ENCODE measurements at regions not wholly inside any gene's neighbourhood (a gene's known extent, or its start where the extent isn't known, plus 50 kb on each side); places are given as distances from the start of the nearest gene placed in this dataset.

DNA sequence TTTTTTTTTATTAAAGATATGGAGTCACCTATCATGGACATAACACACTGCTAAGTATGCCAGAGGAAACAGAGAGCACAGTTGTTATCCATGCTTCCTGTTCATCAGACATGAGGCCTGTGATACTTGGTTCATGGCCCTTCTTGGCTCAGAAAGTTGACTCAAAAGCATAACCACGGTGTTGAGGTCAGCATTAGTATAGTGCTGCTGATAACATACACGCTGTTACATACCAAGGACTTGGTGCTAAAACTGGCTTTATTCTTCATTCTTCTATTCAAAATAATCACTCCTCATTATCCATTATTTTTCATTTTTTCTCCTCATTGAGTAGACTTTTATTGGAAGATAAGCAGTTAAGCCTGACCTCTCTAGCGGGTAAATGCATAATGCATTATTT is 464.1 kb downstream of the ADGRL2 start:
- ChIA-PET CTCF (no interaction called here), POLR2A (no interaction called here)
- Histone ChIP-seq H3K36me3 (ENCODE audit: control insufficient read depth in 2 of 2, extremely low read depth in 1 of 2, insufficient read depth in 1 of 2, low read length in 1 of 2) (no peaks in the 10 kb centered on the region), H3K4me1 (ENCODE audit: control insufficient read depth in 1 of 2, extremely low read depth in 1 of 2, insufficient read depth in 2 of 2, low read length in 2 of 2) (no peaks in the 10 kb centered on the region), H3K4me3 (ENCODE audit: control insufficient read depth in 1 of 2, extremely low read depth in 1 of 2, low read length in 1 of 2) (no peak overlapping the region), H3K27me3 (replicated peaks in 1 of 2; ENCODE audit: control insufficient read depth in 2 of 2, extremely low read depth in 1 of 2, insufficient read depth in 2 of 2, low read length in 1 of 2) (no peaks in the 10 kb centered on the region), H3K9me3 (no peaks in the 10 kb centered on the region), H3K27ac (ENCODE audit: low read length) (no peak overlapping the region)
- no peak for ATAC-seq (replicated peaks in 1 of 4)
- Mint-ChIP-seq H3K36me3 (no peaks in the 10 kb centered on the region), H3K27ac (no peak overlapping the region), H3K4me1 (no peaks in the 10 kb centered on the region), H3K27me3 (no peaks in the 10 kb centered on the region), H3K9me3 (no peaks in the 10 kb centered on the region), H3K4me3 (no peak overlapping the region)
- no peak for DNase-seq
- WGBS (ENCODE audit: insufficient coverage), result no CpG with 5 or more reads among the region's 3 CpGs

GRCh38 chr1:82263396-82263795 is 462.7 kb downstream of the ADGRL2 start:
- Mint-ChIP-seq H3K36me3 (no peaks in the 10 kb centered on the region), H3K4me3 (no peak overlapping the region), H3K27ac (no peak overlapping the region), H3K27me3 (no peaks in the 10 kb centered on the region), H3K4me1 (no peaks in the 10 kb centered on the region), H3K9me3 (peaks cover 0 to under 1% (median 0%) of the 10 kb centered on the region in 3 donors)
- Histone ChIP-seq H3K4me3 (ENCODE audit: control insufficient read depth in 1 of 2, extremely low read depth in 1 of 2, low read length in 1 of 2) (no peak overlapping the region), H3K27me3 (replicated peaks in 1 of 2; ENCODE audit: control insufficient read depth in 2 of 2, extremely low read depth in 1 of 2, insufficient read depth in 2 of 2, low read length in 1 of 2) (no peaks in the 10 kb centered on the region), H3K4me1 (ENCODE audit: control insufficient read depth in 1 of 2, extremely low read depth in 1 of 2, insufficient read depth in 2 of 2, low read length in 2 of 2) (no peaks in the 10 kb centered on the region), H3K9me3 (no peaks in the 10 kb centered on the region), H3K27ac (ENCODE audit: low read length) (no peak overlapping the region), H3K36me3 (ENCODE audit: control insufficient read depth in 2 of 2, extremely low read depth in 1 of 2, insufficient read depth in 1 of 2, low read length in 1 of 2) (no peaks in the 10 kb centered on the region)
- no peak for DNase-seq
- CTCF ChIA-PET, result no interaction called here
- POLR2A ChIA-PET, result no interaction called here
- no peak for ATAC-seq (replicated peaks in 1 of 4)
- no CpG with 5 or more reads among the region's 1 CpG for WGBS (ENCODE audit: insufficient coverage)

GRCh38 chr1:82260666-82261065 is 459.9 kb downstream of the ADGRL2 start:
- no peaks in the 10 kb centered on the region for H3K4me1 Mint-ChIP-seq
- H3K27me3 ChIP-seq (replicated peaks in 1 of 2; ENCODE audit: control insufficient read depth in 2 of 2, extremely low read depth in 1 of 2, insufficient read depth in 2 of 2, low read length in 1 of 2), result no peaks in the 10 kb centered on the region
- CTCF ChIA-PET, result no interaction called here
- DNase-seq (no peak), ATAC-seq (replicated peaks in 1 of 4) (no peak)
- no peak overlapping the region for H3K27ac Mint-ChIP-seq
- no peaks in the 10 kb centered on the region for H3K27me3 Mint-ChIP-seq
- H3K9me3 Mint-ChIP-seq, result peaks cover 0 to 4% (median 0%) of the 10 kb centered on the region in 3 donors
- POLR2A ChIA-PET, result no interaction called here
- H3K4me1 ChIP-seq (ENCODE audit: control insufficient read depth in 1 of 2, extremely low read depth in 1 of 2, insufficient read depth in 2 of 2, low read length in 2 of 2), result no peaks in the 10 kb centered on the region
- H3K36me3 Mint-ChIP-seq, result no peaks in the 10 kb centered on the region
- WGBS (ENCODE audit: insufficient coverage), result no CpG with 5 or more reads among the region's 1 CpG
- no peak overlapping the region for H3K27ac ChIP-seq (ENCODE audit: low read length)
- no peaks in the 10 kb centered on the region for H3K9me3 ChIP-seq
- no peak overlapping the region for H3K4me3 Mint-ChIP-seq
- H3K36me3 ChIP-seq (ENCODE audit: control insufficient read depth in 2 of 2, extremely low read depth in 1 of 2, insufficient read depth in 1 of 2, low read length in 1 of 2), result no peaks in the 10 kb centered on the region
- no peak overlapping the region for H3K4me3 ChIP-seq (ENCODE audit: control insufficient read depth in 1 of 2, extremely low read depth in 1 of 2, low read length in 1 of 2)

- Mint-ChIP-seq H3K4me3 (no peak overlapping the region), H3K4me1 (no peaks in the 10 kb centered on the region)
- CTCF ChIA-PET, result no interaction called here
Measured at GRCh38 chr1:82260051-82260450, 459.3 kb downstream of the ADGRL2 start.

GRCh38 chr1:82258887-82259286 is 458.2 kb downstream of the ADGRL2 start:
- ChIA-PET POLR2A (no interaction called here), CTCF (no interaction called here)
- no peak overlapping the region for H3K27ac ChIP-seq (ENCODE audit: low read length)
- Mint-ChIP-seq H3K4me1 (no peaks in the 10 kb centered on the region), H3K4me3 (no peak overlapping the region), H3K9me3 (peaks cover 0 to 4% (median 0%) of the 10 kb centered on the region in 3 donors), H3K36me3 (no peaks in the 10 kb centered on the region), H3K27ac (no peak overlapping the region), H3K27me3 (no peaks in the 10 kb centered on the region)
- no peaks in the 10 kb centered on the region for H3K27me3 ChIP-seq (replicated peaks in 1 of 2; ENCODE audit: control insufficient read depth in 2 of 2, extremely low read depth in 1 of 2, insufficient read depth in 2 of 2, low read length in 1 of 2)
- WGBS (ENCODE audit: insufficient coverage), result no CpG with 5 or more reads among the region's 5 CpGs
- ATAC-seq (replicated peaks in 1 of 4), result no peak
- H3K4me3 ChIP-seq (ENCODE audit: control insufficient read depth in 1 of 2, extremely low read depth in 1 of 2, low read length in 1 of 2), result no peak overlapping the region
- H3K4me1 ChIP-seq (ENCODE audit: control insufficient read depth in 1 of 2, extremely low read depth in 1 of 2, insufficient read depth in 2 of 2, low read length in 2 of 2), result no peaks in the 10 kb centered on the region
- no peak for DNase-seq
- no peaks in the 10 kb centered on the region for H3K36me3 ChIP-seq (ENCODE audit: control insufficient read depth in 2 of 2, extremely low read depth in 1 of 2, insufficient read depth in 1 of 2, low read length in 1 of 2)
- H3K9me3 ChIP-seq, result no peaks in the 10 kb centered on the region

More at GRCh38 chr1:82260051-82260450, 459.3 kb downstream of the ADGRL2 start:
- Mint-ChIP-seq H3K36me3 (no peaks in the 10 kb centered on the region), H3K9me3 (peaks cover 0 to 4% (median 0%) of the 10 kb centered on the region in 3 donors), H3K27me3 (no peaks in the 10 kb centered on the region), H3K27ac (no peak overlapping the region)
- Histone ChIP-seq H3K4me1 (ENCODE audit: control insufficient read depth in 1 of 2, extremely low read depth in 1 of 2, insufficient read depth in 2 of 2, low read length in 2 of 2) (no peaks in the 10 kb centered on the region), H3K36me3 (ENCODE audit: control insufficient read depth in 2 of 2, extremely low read depth in 1 of 2, insufficient read depth in 1 of 2, low read length in 1 of 2) (no peaks in the 10 kb centered on the region), H3K27me3 (replicated peaks in 1 of 2; ENCODE audit: control insufficient read depth in 2 of 2, extremely low read depth in 1 of 2, insufficient read depth in 2 of 2, low read length in 1 of 2) (no peaks in the 10 kb centered on the region), H3K4me3 (ENCODE audit: control insufficient read depth in 1 of 2, extremely low read depth in 1 of 2, low read length in 1 of 2) (no peak overlapping the region), H3K9me3 (no peaks in the 10 kb centered on the region), H3K27ac (ENCODE audit: low read length) (no peak overlapping the region)
- WGBS (ENCODE audit: insufficient coverage), result no CpG with 5 or more reads among the region's 1 CpG
- DNase-seq (no peak), ATAC-seq (replicated peaks in 1 of 4) (no peak)
- POLR2A ChIA-PET, result no interaction called here

GRCh38 chr1:82246050-82246449 is 445.3 kb downstream of the ADGRL2 start:
- Histone ChIP-seq H3K9me3 (no peaks in the 10 kb centered on the region), H3K27me3 (replicated peaks in 1 of 2; ENCODE audit: control insufficient read depth in 2 of 2, extremely low read depth in 1 of 2, insufficient read depth in 2 of 2, low read length in 1 of 2) (no peaks in the 10 kb centered on the region), H3K4me3 (ENCODE audit: control insufficient read depth in 1 of 2, extremely low read depth in 1 of 2, low read length in 1 of 2) (no peak overlapping the region), H3K4me1 (ENCODE audit: control insufficient read depth in 1 of 2, extremely low read depth in 1 of 2, insufficient read depth in 2 of 2, low read length in 2 of 2) (no peaks in the 10 kb centered on the region), H3K27ac (ENCODE audit: low read length) (no peak overlapping the region), H3K36me3 (ENCODE audit: control insufficient read depth in 2 of 2, extremely low read depth in 1 of 2, insufficient read depth in 1 of 2, low read length in 1 of 2) (no peaks in the 10 kb centered on the region)
- Mint-ChIP-seq H3K27me3 (no peaks in the 10 kb centered on the region), H3K4me1 (no peaks in the 10 kb centered on the region), H3K9me3 (peaks cover 0 to 15% (median 2%) of the 10 kb centered on the region in 3 donors), H3K4me3 (no peak overlapping the region), H3K27ac (no peak overlapping the region), H3K36me3 (no peaks in the 10 kb centered on the region)
- POLR2A ChIA-PET, result no interaction called here
- no peak for DNase-seq
- no peak for ATAC-seq (replicated peaks in 1 of 4)
- CTCF ChIA-PET, result interaction anchor here in 1 of 2 donors (0.7 kb wide), 1 partner anchor 18 kb away, joined by 4 read pairs; no protein-coding TSS in a partner anchor
- WGBS (ENCODE audit: insufficient coverage), result no CpG with 5 or more reads among the region's 3 CpGs

GRCh38 chr1:82245345-82246014 is 444.7 kb downstream of the ADGRL2 start:
- DNase-seq, result no peak
- ChIA-PET POLR2A (no interaction called here), CTCF (no interaction called here)
- Mint-ChIP-seq H3K27ac (no peak overlapping the region), H3K36me3 (no peaks in the 10 kb centered on the region), H3K9me3 (peaks cover 0 to 15% (median 2%) of the 10 kb centered on the region in 3 donors), H3K4me1 (no peaks in the 10 kb centered on the region), H3K4me3 (no peak overlapping the region), H3K27me3 (no peaks in the 10 kb centered on the region)
- Histone ChIP-seq H3K4me3 (ENCODE audit: control insufficient read depth in 1 of 2, extremely low read depth in 1 of 2, low read length in 1 of 2) (no peak overlapping the region), H3K36me3 (ENCODE audit: control insufficient read depth in 2 of 2, extremely low read depth in 1 of 2, insufficient read depth in 1 of 2, low read length in 1 of 2) (no peaks in the 10 kb centered on the region), H3K4me1 (ENCODE audit: control insufficient read depth in 1 of 2, extremely low read depth in 1 of 2, insufficient read depth in 2 of 2, low read length in 2 of 2) (no peaks in the 10 kb centered on the region), H3K27ac (ENCODE audit: low read length) (no peak overlapping the region), H3K27me3 (replicated peaks in 1 of 2; ENCODE audit: control insufficient read depth in 2 of 2, extremely low read depth in 1 of 2, insufficient read depth in 2 of 2, low read length in 1 of 2) (no peaks in the 10 kb centered on the region), H3K9me3 (no peaks in the 10 kb centered on the region)
- WGBS (ENCODE audit: insufficient coverage), result 89% methylated on average over 3 of the region's 7 CpGs
- ATAC-seq (replicated peaks in 1 of 4), result no peak

All from T-cell (primary cell).